Osteoblast (primary cell): ENCODE measurements at regions not wholly inside any gene's neighbourhood (a gene's known extent, or its start where the extent isn't known, plus 50 kb on each side); places are given as distances from the start of the nearest gene placed in this dataset.

Experiments
- DNase-seq: peaks from one replicate; pipeline ENCODE4 v3.0.0; 2011; ENCODE audit warnings: low spot score, mixed read lengths; ENCODE audit not compliant: insufficient read length; ENCODE audit errors: missing footprints
- H2AFZ ChIP-seq: 2 replicates; pipeline ENCODE4 v1.6.0; 2011; ENCODE audit warnings: mild to moderate bottlenecking, low read length
- H3K27ac ChIP-seq: 2 replicates; pipeline ENCODE4 v1.5.1; 2011; ENCODE audit warnings: mild to moderate bottlenecking, low read depth, low read length, moderate library complexity
- H3K27me3 ChIP-seq: 2 replicates; pipeline ENCODE4 v1.6.0; 2012; ENCODE audit warnings: mild to moderate bottlenecking, control low read depth, inconsistent platforms, low read length, moderate library complexity; ENCODE audit not compliant: insufficient read depth
- H3K36me3 ChIP-seq: 2 replicates; pipeline ENCODE4 v1.5.1; 2011; ENCODE audit warnings: mild to moderate bottlenecking, low read length, control low read depth, moderate library complexity; ENCODE audit not compliant: insufficient read depth
- H3K4me1 ChIP-seq: 2 replicates; pipeline ENCODE4 v1.5.1; 2011; ENCODE audit warnings: mild to moderate bottlenecking, low read length, control low read depth, moderate library complexity; ENCODE audit not compliant: insufficient read depth
- H3K4me2 ChIP-seq: 2 replicates; pipeline ENCODE4 v1.6.0; 2011; ENCODE audit warnings: mild to moderate bottlenecking, low read length; ENCODE audit not compliant: insufficient read depth
- H3K4me3 ChIP-seq: fragments of 200-600 bp; sonication (generic); 3 replicates; pipeline ENCODE4 v1.5.1; 2012; ENCODE audit warnings: mild to moderate bottlenecking, low read length, inconsistent platforms; ENCODE audit not compliant: insufficient read depth
- H3K79me2 ChIP-seq: 2 replicates; pipeline ENCODE4 v1.6.0; 2012; ENCODE audit warnings: mild to moderate bottlenecking, low read length, control low read depth, inconsistent platforms; ENCODE audit not compliant: insufficient read depth
- H3K9me3 ChIP-seq: 2 replicates; pipeline ENCODE4 v1.5.1; 2011; ENCODE audit warnings: low read depth, low read length, control low read depth
- H4K20me1 ChIP-seq: 2 replicates; pipeline ENCODE4 v1.6.0; 2012; ENCODE audit warnings: mild to moderate bottlenecking, low read length, control low read depth; ENCODE audit not compliant: insufficient read depth
- CTCF ChIP-seq: IDR thresholded peaks from 2 replicates; pipeline ENCODE4 v1.5.1; 2011; ENCODE audit warnings: mild to moderate bottlenecking, low read depth, low read length, moderate library complexity; ENCODE audit errors: extremely low read depth

- H3K36me3 ChIP-seq: no peaks in the 10 kb centered on the region
- TF ChIP-seq CTCF: no peak
- no peaks in the 10 kb centered on the region for H3K79me2 ChIP-seq
- no peaks in the 10 kb centered on the region for H3K9me3 ChIP-seq
- H4K20me1 ChIP-seq: no peaks in the 10 kb centered on the region
- H3K4me3 ChIP-seq: no peak overlapping the region
- peaks cover 3% of the 10 kb centered on the region for H3K27me3 ChIP-seq
- H3K27ac ChIP-seq: no peak overlapping the region
- H3K4me1 ChIP-seq: no peaks in the 10 kb centered on the region
- no peak for DNase-seq
- H3K4me2 ChIP-seq: no peak overlapping the region
- H2AFZ ChIP-seq: no peak overlapping the region
Measured at GRCh38 chr14:103247169-103247606, 86.8 kb upstream of the EIF5 start.

- no peaks in the 10 kb centered on the region for H3K9me3 ChIP-seq
- H3K27ac ChIP-seq: no peak overlapping the region
- TF ChIP-seq CTCF: no peak
- H3K4me2 ChIP-seq: no peak overlapping the region
- no peaks in the 10 kb centered on the region for H3K4me1 ChIP-seq
- H2AFZ ChIP-seq: no peak overlapping the region
- H3K79me2 ChIP-seq: no peaks in the 10 kb centered on the region
- no peak overlapping the region for H3K4me3 ChIP-seq
- no peaks in the 10 kb centered on the region for H3K27me3 ChIP-seq
- DNase-seq: peak; percentile 64
- no peaks in the 10 kb centered on the region for H3K36me3 ChIP-seq
- H4K20me1 ChIP-seq: no peaks in the 10 kb centered on the region
Measured at GRCh38 chr14:103250181-103250580, 83.9 kb upstream of the EIF5 start.

DNA sequence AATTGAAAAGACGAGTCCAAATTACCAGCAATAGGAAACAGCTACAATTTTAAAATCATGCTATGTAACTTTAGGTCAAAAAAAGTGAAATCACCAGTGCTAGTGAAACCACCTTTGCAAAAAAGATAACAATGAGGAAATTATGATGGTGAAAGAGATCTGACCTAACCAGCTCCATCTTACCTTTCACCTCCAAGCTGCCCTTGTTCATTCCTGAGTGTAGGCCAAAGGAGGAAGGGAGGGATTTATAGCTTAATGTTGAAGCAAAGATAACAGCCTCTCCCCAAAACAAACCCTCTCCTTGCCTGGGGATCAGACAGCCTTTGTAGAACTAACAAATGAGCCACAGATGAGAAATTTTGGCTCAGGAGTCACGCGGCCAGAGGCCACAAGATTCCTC is 83.2 kb upstream of the EIF5 start:
- no peak for TF ChIP-seq CTCF
- DNase-seq: no peak
- Histone ChIP-seq H3K4me1 (no peaks in the 10 kb centered on the region), H3K4me2 (no peak overlapping the region), H3K36me3 (no peaks in the 10 kb centered on the region), H3K27ac (no peak overlapping the region), H2AFZ (no peak overlapping the region), H3K27me3 (no peaks in the 10 kb centered on the region), H4K20me1 (no peaks in the 10 kb centered on the region), H3K4me3 (no peak overlapping the region), H3K79me2 (no peaks in the 10 kb centered on the region), H3K9me3 (no peaks in the 10 kb centered on the region)

DNA sequence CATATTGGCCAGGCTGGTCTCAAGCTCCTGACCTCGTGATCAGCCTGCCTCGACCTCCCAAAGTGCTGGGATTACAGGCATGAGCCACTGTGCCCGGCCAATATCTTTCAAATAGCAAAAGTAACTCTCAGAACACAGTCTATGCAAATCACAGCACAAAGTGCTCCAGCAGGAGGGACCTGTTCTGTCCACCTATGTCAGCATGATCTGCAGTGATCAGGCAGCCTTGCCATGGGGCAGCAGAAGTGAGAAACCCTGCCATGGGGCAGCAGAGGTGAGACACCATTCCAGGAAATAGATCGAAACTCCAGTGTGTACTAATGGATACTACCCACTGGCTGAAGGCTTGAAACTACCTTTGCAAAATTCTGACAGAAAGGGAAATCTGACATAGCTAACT is 78.5 kb upstream of the EIF5 start:
- no peak for DNase-seq
- no peaks in the 10 kb centered on the region for H3K36me3 ChIP-seq
- no peaks in the 10 kb centered on the region for H3K9me3 ChIP-seq
- no peak overlapping the region for H2AFZ ChIP-seq
- H3K27ac ChIP-seq: no peak overlapping the region
- no peaks in the 10 kb centered on the region for H3K27me3 ChIP-seq
- no peak overlapping the region for H3K4me3 ChIP-seq
- no peaks in the 10 kb centered on the region for H4K20me1 ChIP-seq
- TF ChIP-seq CTCF: no peak
- H3K79me2 ChIP-seq: no peaks in the 10 kb centered on the region
- H3K4me2 ChIP-seq: no peak overlapping the region
- no peaks in the 10 kb centered on the region for H3K4me1 ChIP-seq
